GM12873 (cell line): ENCODE measurements at regions not wholly inside any gene's neighbourhood (a gene's known extent, or its start where the extent isn't known, plus 50 kb on each side); places are given as distances from the start of the nearest gene placed in this dataset.

Experiments used
- TF ChIP-seq, protein P1 (sequence below): IDR thresholded peaks from 2 replicates; pipeline ENCODE4 v1.5.1; 2012; ENCODE audit warnings: low read depth, mild to moderate bottlenecking, moderate library complexity, low read length, control low read depth; ENCODE audit not compliant: insufficient read depth; ENCODE audit errors: missing control alignments

DNA sequence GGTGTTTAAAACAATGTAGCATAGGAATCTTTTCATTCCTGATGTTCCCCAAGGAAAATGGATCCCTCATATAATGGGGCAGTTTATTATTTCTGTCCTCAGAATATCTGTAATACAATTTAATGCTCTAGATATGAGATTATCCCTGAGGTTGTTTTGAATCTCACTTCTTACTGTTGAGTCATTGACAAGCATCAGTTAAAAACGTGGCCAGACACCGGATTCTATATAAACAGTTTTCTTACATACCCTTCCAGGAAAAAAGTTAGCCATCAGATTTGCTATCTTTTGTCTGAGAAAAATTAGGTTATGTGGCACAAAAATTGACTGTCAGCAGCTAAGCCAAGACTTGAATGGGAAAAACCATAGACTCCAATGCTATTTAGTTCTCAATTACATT, 539.8 kb upstream of the CELF2 start:
- TF ChIP-seq, protein P1, sequence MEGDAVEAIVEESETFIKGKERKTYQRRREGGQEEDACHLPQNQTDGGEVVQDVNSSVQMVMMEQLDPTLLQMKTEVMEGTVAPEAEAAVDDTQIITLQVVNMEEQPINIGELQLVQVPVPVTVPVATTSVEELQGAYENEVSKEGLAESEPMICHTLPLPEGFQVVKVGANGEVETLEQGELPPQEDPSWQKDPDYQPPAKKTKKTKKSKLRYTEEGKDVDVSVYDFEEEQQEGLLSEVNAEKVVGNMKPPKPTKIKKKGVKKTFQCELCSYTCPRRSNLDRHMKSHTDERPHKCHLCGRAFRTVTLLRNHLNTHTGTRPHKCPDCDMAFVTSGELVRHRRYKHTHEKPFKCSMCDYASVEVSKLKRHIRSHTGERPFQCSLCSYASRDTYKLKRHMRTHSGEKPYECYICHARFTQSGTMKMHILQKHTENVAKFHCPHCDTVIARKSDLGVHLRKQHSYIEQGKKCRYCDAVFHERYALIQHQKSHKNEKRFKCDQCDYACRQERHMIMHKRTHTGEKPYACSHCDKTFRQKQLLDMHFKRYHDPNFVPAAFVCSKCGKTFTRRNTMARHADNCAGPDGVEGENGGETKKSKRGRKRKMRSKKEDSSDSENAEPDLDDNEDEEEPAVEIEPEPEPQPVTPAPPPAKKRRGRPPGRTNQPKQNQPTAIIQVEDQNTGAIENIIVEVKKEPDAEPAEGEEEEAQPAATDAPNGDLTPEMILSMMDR, result no peak

DNA sequence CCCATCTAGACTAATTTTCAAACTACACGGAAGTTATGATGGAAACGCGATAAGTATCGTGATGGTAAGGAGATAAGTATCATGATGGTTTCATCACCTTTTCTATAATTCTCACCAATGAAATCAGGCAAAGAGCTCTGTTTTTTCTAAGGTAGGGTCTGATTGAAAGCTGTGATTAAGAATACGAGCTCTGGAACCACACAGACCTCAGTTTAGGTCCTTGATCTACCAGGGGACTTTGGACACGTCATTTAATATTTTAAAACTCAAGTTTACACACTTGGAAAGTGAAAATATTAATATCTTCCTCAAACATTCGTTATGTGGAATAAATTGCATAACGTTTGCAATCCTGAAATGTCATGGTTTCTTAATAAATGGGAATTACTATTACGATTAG, 538.2 kb upstream of the CELF2 start:
- TF ChIP-seq, protein P1, result no peak

DNA sequence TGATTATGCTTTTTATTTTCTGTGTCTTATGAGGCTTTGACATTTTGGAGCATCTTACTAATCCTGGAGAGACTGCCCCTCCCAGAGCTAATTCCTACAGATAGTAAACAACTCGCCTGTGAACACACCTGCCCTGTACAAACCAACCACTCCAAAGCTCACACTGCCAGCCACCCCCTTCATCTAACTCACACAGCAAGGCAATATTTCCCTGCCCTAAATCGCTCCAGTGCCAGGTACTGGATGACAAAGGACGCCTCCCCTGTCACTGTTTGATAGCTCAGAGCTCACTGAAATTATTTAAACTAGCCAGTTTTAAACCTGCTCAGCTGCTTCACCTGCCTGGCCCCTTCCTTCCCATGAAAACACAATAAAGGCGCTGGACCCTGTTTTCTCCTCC, 535.1 kb upstream of the CELF2 start:
- TF ChIP-seq, protein P1, result no peak

DNA sequence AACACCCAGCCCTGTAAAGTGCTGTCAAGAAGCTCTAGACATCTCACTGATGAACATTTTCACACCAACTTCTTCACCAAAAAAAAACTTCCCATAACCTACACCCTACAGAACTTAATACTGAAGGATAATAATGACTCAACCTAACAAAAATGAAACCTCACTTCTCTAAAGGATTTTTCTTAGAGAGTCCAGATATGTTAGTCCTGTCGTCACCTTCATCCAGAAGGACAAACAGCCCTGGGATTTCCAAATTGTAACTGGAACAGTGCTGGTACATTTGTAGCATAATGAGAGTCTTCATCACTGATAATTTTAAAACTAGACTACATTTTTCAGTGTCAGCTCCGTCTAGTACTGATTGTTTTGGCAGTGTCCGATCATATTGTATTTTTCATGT, 528.6 kb upstream of the CELF2 start:
- TF ChIP-seq, protein P1, result no peak

DNA sequence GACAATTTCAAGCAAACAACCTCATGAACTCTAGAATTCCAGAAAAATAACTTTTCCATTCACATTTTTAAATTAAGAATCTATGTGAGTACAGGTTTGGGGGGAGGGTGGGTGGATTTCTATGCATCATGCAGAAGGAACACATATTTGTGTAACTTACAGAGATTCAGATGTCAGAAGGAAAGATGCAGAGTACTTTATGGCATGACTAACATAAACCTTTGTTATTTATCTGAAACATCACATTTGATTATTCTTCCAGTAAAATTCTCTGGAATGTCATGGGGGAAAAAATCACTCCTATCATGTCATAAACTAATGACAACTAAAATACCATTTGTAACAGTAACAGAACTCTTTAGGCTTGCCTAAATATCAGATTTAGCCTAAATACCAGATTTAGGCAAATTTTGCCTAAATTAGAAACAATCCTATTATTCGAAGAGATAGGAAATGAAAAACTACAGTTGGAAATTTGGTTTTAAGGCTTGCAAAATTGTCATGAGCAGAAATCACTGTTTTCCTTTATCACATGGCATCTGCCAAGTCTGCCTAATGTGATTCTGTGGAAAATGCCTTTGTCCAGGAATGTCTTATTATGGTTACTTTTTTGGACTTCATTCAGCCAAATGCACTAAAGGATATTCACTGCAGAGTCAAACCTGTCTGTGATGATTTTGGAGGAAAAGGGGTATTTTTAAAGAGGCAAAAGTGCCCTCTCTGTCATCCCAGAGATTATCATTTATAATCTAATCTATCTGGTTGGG, 527.7 kb upstream of the CELF2 start:
- TF ChIP-seq, protein P1, result no peak

DNA sequence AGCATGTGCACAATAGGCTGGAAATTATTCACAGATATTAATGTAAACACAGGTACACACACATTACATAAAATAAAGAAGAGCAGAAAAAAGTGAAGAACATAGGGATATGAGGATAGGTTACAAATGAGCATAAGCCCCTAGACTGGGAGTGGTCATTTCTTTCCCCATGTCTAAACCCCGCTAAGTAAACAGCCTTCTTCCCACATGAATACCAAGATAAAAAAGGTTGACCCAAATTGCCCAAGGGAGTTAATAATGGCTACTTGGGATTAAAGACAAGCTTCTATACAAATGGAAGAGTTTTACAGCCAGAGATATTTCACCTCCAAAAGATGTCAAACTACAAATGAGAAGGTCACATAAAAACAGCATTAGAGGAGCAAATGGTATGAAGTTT, 527.1 kb upstream of the CELF2 start:
- TF ChIP-seq, protein P1, result no peak

DNA sequence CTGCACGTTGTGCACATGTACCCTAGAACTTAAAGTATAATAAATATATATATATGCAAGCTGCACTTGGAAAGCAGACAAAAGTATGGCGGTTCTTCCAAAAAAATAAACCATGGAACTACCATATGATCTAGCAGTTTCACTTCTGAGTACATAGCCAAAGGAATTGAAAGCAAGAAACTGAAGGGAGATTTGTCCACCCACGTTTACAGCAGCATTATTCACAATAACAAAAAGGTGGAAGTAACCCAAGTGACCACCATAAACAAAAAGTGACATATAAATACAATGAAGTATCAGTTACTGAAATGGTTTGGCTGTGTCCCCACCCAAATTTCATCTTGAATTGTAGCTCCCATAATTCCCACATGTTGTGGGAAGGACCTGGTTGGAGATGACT, 525.3 kb upstream of the CELF2 start:
- TF ChIP-seq, protein P1, result no peak

DNA sequence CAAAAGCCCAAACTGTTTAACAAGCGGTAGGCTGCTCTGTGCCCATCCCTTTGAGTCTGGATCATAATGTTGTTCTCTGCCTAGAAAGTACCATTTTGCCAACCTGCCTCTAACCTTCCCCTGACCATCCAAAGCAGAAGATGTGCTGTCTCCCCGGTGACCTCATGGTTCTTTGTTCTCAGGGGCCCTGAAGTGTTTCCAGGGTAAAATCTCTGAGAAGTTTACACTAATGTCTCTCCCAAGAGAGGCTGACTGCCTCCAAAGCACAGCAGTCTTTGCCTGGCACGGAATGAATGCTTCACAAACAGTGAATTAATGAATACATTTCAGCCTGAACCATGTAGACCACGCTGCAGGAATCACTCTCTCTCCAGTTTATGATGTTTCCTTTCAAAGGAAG, 523.8 kb upstream of the CELF2 start:
- TF ChIP-seq, protein P1, result no peak
